GM19023 (cell line): ENCODE measurements at regions not wholly inside any gene's neighbourhood (a gene's known extent, or its start where the extent isn't known, plus 50 kb on each side); places are given as distances from the start of the nearest gene placed in this dataset.

Source experiments
- ATAC-seq: cut with Tn5 transposase; IDR thresholded peaks from one replicate; pipeline ENCODE4 v1.9.1; 2021; ENCODE audit warnings: mild to moderate bottlenecking, moderate library complexity; ENCODE audit not compliant: unreplicated experiment

DNA sequence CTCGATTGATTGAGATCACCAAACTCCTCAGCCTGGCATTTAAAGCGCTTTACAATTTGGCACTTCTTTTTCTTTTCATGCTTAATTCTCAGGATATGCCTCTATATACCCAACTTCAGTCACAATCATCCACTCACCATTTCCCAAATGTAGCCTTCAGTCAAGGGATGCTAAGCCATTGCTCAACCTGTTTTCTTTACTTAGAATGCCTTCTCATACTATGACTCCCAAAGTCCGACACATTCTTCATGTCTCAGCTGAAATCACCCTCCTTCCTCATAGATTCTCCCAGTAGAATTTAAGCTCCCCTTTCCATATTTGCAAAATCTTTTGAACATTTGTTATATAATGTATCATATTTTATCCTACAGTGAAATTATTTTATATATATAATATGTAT is 467.0 kb downstream of the LRIG3 start:
- no peak for ATAC-seq

GRCh38 chr12:58455136-58455535 is 465.2 kb downstream of the LRIG3 start:
- no peak for ATAC-seq

DNA sequence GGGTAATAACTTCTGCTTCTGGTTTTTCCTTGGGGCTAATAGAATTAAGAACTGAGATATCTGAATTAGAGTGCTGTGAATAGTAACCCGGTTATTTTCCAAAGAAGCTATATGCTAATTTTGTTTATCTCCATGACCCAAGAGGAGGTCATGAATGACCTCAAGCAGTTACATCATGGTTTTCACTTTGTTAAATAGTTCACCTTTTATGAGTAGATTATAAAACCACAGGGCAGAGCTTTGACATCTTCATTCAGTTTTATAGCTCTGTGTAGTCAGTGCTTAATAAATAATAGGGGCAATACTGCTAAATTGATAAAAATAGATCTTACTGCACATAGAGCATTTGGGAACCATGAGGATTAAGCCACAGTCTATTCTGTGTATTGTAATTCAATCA is 462.2 kb downstream of the LRIG3 start:
- ATAC-seq: no peak

GRCh38 chr12:58459191-58459590 is 461.1 kb downstream of the LRIG3 start:
- ATAC-seq: no peak

- ATAC-seq: no peak
Measured at GRCh38 chr12:58463051-58463450, 457.3 kb downstream of the LRIG3 start.

DNA sequence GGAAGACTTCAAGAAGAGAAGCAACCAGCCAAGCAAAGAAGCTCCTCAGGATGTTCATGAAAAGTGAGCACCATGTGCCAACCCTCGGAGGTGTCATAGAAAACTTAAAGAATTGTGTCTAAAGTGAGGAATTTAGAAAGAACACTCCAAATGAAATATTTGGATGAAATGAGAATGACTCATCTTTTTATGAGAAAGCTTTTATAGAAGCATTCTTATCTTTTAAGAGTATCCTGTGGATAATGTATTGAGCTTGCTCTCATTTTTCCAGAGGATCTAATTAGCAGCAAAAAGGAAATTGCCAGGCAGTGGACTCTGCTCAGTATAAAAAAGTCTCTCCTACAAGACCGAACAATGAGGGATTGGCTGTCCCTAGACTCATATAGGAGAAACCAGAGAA is 454.9 kb downstream of the LRIG3 start:
- ATAC-seq: no peak

DNA sequence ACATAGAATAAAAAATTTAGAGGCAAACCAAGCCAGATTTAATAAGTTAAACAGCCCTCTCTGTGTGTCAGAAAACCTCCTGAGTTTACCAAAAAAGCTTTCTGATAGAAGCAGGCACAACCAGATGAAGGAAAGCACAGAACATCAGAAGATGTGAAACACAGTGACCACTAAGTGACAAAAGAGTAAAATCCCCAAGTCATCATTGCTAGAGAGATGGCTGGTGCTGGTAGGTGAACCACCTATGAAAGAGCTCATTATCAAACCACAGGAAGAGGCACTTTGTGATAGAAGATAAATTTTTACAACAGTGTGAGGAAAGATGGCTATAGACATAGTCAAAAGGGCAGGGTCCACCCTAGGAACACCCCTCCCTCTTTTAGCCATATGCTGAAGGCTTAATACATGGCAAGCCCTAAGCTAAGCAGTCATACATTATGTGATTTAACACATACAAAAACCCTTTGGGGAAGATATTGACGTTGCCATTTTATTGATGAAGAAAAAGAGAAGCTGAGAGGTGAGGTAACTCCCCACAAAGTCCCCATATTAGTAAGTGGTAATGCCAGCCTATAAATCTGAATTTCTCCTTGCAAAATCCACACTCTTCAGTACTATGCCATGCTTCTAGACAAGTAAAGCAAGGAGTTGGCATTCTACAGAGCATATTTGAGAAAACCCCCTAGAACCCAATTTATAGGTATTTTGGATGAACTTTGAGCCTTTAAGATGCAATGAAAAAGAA is 449.9 kb downstream of the LRIG3 start:
- no peak for ATAC-seq

DNA sequence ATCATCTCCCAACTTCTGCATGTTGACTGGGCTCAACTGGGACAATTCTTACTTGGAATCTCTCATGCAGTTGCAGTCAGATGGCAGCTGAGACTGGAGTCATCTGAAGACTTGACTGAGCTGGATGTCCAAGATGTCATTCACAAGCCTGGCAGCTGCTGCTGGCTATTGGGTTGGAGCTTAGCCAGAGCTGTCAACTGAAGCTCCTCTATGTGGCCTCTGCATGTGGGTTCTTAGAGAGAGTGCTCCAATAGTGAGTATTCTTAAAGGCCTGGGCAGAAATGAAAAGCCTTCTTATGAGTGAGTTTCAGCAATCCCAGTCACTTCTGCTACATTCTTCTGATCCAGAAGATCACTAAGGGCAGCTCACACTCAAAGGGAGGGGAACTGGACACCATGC is 440.9 kb downstream of the LRIG3 start:
- no peak for ATAC-seq

- no peak for ATAC-seq
Measured at GRCh38 chr12:58481811-58482210, 438.5 kb downstream of the LRIG3 start.

GRCh38 chr12:58487255-58487654 is 433.0 kb downstream of the LRIG3 start:
- no peak for ATAC-seq

DNA sequence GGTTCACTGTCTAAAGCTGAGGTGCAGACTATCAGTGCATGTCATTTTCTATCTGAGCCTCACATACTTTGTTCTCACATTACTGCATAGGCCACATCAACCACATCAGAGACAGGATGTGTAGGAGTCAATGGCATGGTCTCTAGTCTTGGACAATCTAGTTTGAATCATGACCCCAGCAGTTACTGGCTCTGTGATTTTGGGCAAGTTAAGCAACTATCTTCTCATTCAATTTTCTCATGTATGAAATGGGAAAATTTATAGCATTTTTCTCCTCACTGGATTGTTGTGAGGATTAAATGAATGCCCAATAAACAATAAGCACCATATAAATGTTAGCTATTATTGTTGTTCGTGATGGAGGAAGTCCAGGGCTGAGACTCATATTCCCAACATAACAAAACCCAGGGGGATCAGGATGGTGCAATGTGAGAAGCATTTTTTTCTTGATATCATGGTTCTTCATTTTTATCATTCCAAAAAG is 432.6 kb downstream of the LRIG3 start:
- ATAC-seq: no peak

- no peak for ATAC-seq
Measured at GRCh38 chr12:58489394-58489793, 430.9 kb downstream of the LRIG3 start.

GRCh38 chr12:58491306-58491705 is 429.0 kb downstream of the LRIG3 start:
- no peak for ATAC-seq

GRCh38 chr12:58496411-58497190 is 423.7 kb downstream of the LRIG3 start:
- no peak for ATAC-seq

DNA sequence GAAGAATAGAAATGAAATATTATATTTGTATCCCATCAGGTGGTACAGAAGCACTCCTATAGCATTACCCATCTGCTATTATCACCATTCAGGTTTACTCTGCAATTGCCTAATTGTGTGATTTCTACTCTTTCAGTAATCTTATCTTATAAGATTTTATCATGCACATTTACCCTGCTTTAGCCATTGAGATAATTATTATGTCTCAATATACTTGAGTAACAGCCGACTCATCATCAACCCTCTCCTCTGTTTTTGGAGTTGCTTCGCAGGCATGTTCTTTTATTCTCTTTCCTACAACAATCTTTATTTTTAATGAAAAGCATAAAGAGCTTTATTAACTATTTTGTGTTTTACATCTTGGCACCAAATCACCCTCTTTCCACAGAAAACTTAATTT is 419.9 kb downstream of the LRIG3 start:
- ATAC-seq: no peak

DNA sequence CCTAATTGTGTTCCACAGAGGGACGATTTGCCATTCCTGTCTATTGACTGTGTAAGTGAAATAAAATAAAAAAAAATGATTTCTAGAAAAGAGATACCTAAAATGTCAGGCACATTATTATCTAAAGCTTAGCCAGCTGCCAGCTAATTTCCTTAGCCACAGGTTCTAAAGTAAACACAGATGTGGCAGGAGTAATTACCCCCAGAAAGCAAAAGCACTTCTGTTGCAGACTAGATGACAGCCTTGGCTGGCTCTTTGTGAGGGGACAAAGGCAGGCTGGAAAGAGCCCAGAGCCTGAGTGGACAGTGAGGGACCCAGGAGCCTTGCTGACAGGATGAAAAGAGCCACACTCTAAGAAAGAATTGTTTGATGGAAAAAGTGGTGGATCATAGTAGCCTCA is 418.1 kb downstream of the LRIG3 start:
- ATAC-seq: no peak

GRCh38 chr12:58502841-58503240 is 417.5 kb downstream of the LRIG3 start:
- no peak for ATAC-seq

GRCh38 chr12:58503731-58504130 is 416.6 kb downstream of the LRIG3 start:
- no peak for ATAC-seq

- ATAC-seq: no peak
Measured at GRCh38 chr12:58504143-58504938, 416.0 kb downstream of the LRIG3 start.

DNA sequence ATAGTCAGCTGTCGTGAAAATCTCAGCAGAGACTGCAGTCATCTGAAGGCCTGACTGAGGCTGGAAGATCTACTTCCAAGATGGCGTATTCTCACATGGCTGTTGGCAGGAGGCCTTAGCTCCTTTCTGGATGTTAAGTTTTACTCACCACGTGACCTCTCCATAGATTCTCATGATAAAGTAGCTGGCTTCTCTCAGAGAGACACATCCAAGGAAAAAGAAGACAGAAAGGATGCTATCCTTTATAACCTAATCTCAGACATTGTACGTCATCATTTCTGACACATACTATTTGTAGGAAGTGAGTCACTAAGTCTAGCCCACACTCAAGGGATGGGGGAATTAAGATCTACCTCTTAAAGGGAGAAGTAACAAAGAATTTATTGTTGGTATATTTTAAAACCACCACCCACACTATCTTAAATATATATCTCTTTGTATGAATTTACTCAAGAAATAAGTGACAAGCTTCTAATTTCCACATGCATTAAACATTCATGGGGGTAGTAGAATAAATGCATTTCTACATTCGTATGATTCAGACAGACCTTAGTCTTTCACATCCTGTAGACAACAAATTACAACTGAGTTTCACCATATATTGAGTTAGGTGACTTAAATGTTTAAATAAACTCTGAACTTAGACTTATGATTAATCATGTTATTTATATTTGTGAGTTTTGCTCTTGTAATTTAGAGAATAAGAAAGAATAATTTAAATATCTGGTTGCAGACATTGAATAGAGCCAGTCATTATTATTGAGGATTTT is 411.0 kb downstream of the LRIG3 start:
- no peak for ATAC-seq
